GM12872 (cell line): ENCODE measurements at regions not wholly inside any gene's neighbourhood (a gene's known extent, or its start where the extent isn't known, plus 50 kb on each side); places are given as distances from the start of the nearest gene placed in this dataset.

Source experiments
- CTCF ChIP-seq: IDR thresholded peaks from 3 replicates; pipeline ENCODE4 v1.5.1; 2011; ENCODE audit warnings: low read depth, mild to moderate bottlenecking, low read length, moderate library complexity; ENCODE audit not compliant: insufficient read depth

GRCh38 chr3:147538034-147538433, 128.9 kb downstream of the ZIC1 start:
- no peak for TF ChIP-seq CTCF

GRCh38 chr3:147540921-147541320, 131.8 kb downstream of the ZIC1 start:
- TF ChIP-seq CTCF: no peak

GRCh38 chr3:147544290-147544689, 135.1 kb downstream of the ZIC1 start:
- TF ChIP-seq CTCF: no peak

GRCh38 chr3:147551491-147551890, 142.3 kb downstream of the ZIC1 start:
- TF ChIP-seq CTCF: no peak

GRCh38 chr3:147554332-147554731, 145.2 kb downstream of the ZIC1 start:
- TF ChIP-seq CTCF: no peak

- TF ChIP-seq CTCF: no peak
Measured at GRCh38 chr3:147572970-147573340, 163.8 kb downstream of the ZIC1 start.

GRCh38 chr3:147574621-147575020, 165.5 kb downstream of the ZIC1 start:
- TF ChIP-seq CTCF: no peak

- TF ChIP-seq CTCF: no peak
Measured at GRCh38 chr3:147575391-147575790, 166.2 kb downstream of the ZIC1 start.
